GM12878 (cell line): ENCODE measurements at regions not wholly inside any gene's neighbourhood (a gene's known extent, or its start where the extent isn't known, plus 50 kb on each side); places are given as distances from the start of the nearest gene placed in this dataset.

Source experiments
- ATAC-seq: fragments of 200-7000 bp; cut with Tn5 transposase; 3 replicates; pipeline ENCODE4 v1.9.1; 2020; ENCODE audit warnings: mild to moderate bottlenecking, moderate library complexity
- BruUV-seq: library from RNA; stranded (reverse); fragments of 400-500 nt; replicated peaks from 2 replicates; lab custom pipeline; 2021; lab: Mats Ljungman, UMichigan
- CTCF ChIA-PET: fragments of 300-600 bp; sonication (Branson Sonifier 250); formaldehyde crosslinking; extraction: SDS; loops from one replicate; lab custom pipeline; 2021; ENCODE audit warnings: inconsistent platforms; lab: Yijun Ruan, JAX
- POLR2A ChIA-PET: fragments of 350-600 bp; formaldehyde crosslinking; extraction: SDS; loops from one replicate; lab custom pipeline; 2021; ENCODE audit warnings: inconsistent platforms; lab: Charles Lee
- RAD21 ChIA-PET: fragments of 300-600 bp; sonication (Branson Sonifier 250); formaldehyde crosslinking; loops from one replicate; lab custom pipeline; 2023; ENCODE audit warnings: antibody characterized with exemption; ENCODE audit not compliant: unreplicated experiment; lab: Charles Lee
- SMC1A ChIA-PET: fragments of 300-600 bp; sonication (Branson Sonifier 250); formaldehyde crosslinking; loops from one replicate; lab custom pipeline; 2023; ENCODE audit not compliant: unreplicated experiment, uncharacterized antibody; lab: Charles Lee
- DNase-seq: peaks from one replicate; pipeline ENCODE4 v3.0.0-alpha.2; 2011; ENCODE audit warnings: low read depth, low spot score
- FAIRE-seq: peaks from 3 replicates; lab custom pipeline; 2011; peaks lifted over from hg19 to GRCh38; lab: Jason Lieb, UNC
- H2AFZ ChIP-seq: 2 replicates; pipeline ENCODE4 v1.6.0; 2011; ENCODE audit warnings: low read depth, low read length, control low read depth; ENCODE audit not compliant: control insufficient read depth
- H3K27ac ChIP-seq: 2 replicates; pipeline ENCODE4 v1.5.1; 2011; ENCODE audit warnings: control low read depth; ENCODE audit not compliant: control insufficient read depth, insufficient read depth
- H3K27me3 ChIP-seq, 2 experiments: replicated peaks in 1 of 2; 2 replicates each; pipeline versions ENCODE4 v1.6.0 to v1.6.1; 2011; ENCODE audit warnings: low read length in 1 of 2; ENCODE audit not compliant: control insufficient read depth in 2 of 2, insufficient read depth in 2 of 2
- H3K36me3 ChIP-seq, 2 experiments: 2 replicates each; pipeline ENCODE4 v1.5.1; 2011; ENCODE audit warnings: low read length in 1 of 2; ENCODE audit not compliant: control insufficient read depth in 2 of 2, insufficient read depth in 2 of 2
- H3K4me1 ChIP-seq: 2 replicates; pipeline ENCODE4 v1.6.1; 2011; ENCODE audit warnings: mild to moderate bottlenecking, low read length, moderate library complexity, mixed read lengths; ENCODE audit not compliant: control insufficient read depth, insufficient read depth
- H3K4me2 ChIP-seq: 2 replicates; pipeline ENCODE4 v1.6.0; 2011; ENCODE audit warnings: control low read depth; ENCODE audit not compliant: control insufficient read depth, insufficient read depth
- H3K4me3 ChIP-seq: fragments of 200-600 bp; sonication (generic); 2 replicates; pipeline ENCODE4 v1.5.1; 2016
- H3K79me2 ChIP-seq: 2 replicates; pipeline ENCODE4 v1.6.0; 2011; ENCODE audit warnings: low read length; ENCODE audit not compliant: control insufficient read depth, insufficient read depth
- H3K9ac ChIP-seq: 2 replicates; pipeline ENCODE4 v1.8.0; 2011; ENCODE audit warnings: low read length, control low read depth, mixed read lengths; ENCODE audit not compliant: control insufficient read depth, insufficient read depth
- H3K9me3 ChIP-seq: replicated peaks from 3 replicates; pipeline ENCODE4 v1.5.1; 2011; ENCODE audit warnings: mild to moderate bottlenecking, low read length; ENCODE audit not compliant: control insufficient read depth, insufficient read depth
- H4K20me1 ChIP-seq: 2 replicates; pipeline ENCODE4 v1.6.0; 2011; ENCODE audit not compliant: control insufficient read depth, insufficient read depth
- ETV6 ChIP-seq, 2 experiments: fragments of 450-650 bp in 1 of 2; IDR thresholded peaks in 1 of 2; conservative IDR thresholded peaks in 1 of 2; 2 replicates each; pipeline ENCODE4 v1.6.1; 2014; ENCODE audit warnings: antibody characterized with exemption in 1 of 2, borderline replicate concordance in 1 of 2, low read depth in 1 of 2, mild to moderate bottlenecking in 1 of 2, moderate library complexity in 1 of 2
- NFYA ChIP-seq: IDR thresholded peaks from 2 replicates; pipeline ENCODE4 v1.6.1; 2011; ENCODE audit warnings: low read depth, mild to moderate bottlenecking, low read length, improper control_type of control experiment, borderline replicate concordance
- POLR2A ChIP-seq: IDR thresholded peaks from 2 replicates; pipeline ENCODE4 v1.6.1; 2011; ENCODE audit warnings: low read depth, mild to moderate bottlenecking, low read length
- POLR2AphosphoS5 ChIP-seq: IDR thresholded peaks from 2 replicates; pipeline ENCODE4 v1.6.1; 2011; ENCODE audit warnings: mild to moderate bottlenecking, low read length, inconsistent platforms
- TARDBP ChIP-seq: IDR thresholded peaks from 2 replicates; pipeline ENCODE4 v1.6.1; 2016; ENCODE audit warnings: borderline replicate concordance
- YBX1 ChIP-seq: fragments of 450-650 bp; IDR thresholded peaks from 2 replicates; pipeline ENCODE4 v1.6.1; 2016; ENCODE audit warnings: antibody characterized with exemption
- ZNF207 ChIP-seq: fragments of 450-650 bp; IDR thresholded peaks from 2 replicates; pipeline ENCODE4 v1.6.1; 2014; ENCODE audit warnings: antibody characterized with exemption, mild to moderate bottlenecking, borderline replicate concordance
- ZNF687 ChIP-seq: fragments of 450-650 bp; IDR thresholded peaks from 2 replicates; pipeline ENCODE4 v1.6.1; 2017; ENCODE audit warnings: mild to moderate bottlenecking, moderate library complexity
- WGBS: methylation state at CpG from one replicate; pipeline ENCODE4 v1.1.6; 2016; ENCODE audit warnings: low lambda C conversion rate; ENCODE audit not compliant: insufficient replicate concordance, insufficient coverage; ENCODE audit errors: missing lambda C conversion rate; 5-methylcytosine and 5-hydroxymethylcytosine counted together
- in situ Hi-C: fragments of 300-500 bp; cut with MboI; formaldehyde crosslinking; loops from 9 replicates; pipeline ENCODE4 v1.14.3; 2018; ENCODE audit warnings: mixed read lengths
- intact Hi-C: fragments of 100-400 bp; cut with micrococcal nuclease; formaldehyde crosslinking; loops from one replicate; pipeline ENCODE4 v1.14.2; 2022; ENCODE audit not compliant: unreplicated experiment

GRCh38 chr11:115925568-115926090 is 421.4 kb upstream of the CADM1 start:
- no peak for DNase-seq
- Histone ChIP-seq H3K36me3 (no peaks in the 10 kb centered on the region), H3K9ac (peak overlapping the region; percentile 65), H2AFZ (no peak overlapping the region), H3K27ac (peak overlapping the region; percentile 95), H3K4me2 (peak overlapping the region; percentile 28), H3K27me3 (no peaks in the 10 kb centered on the region), H3K4me1 (peaks cover 97% of the 10 kb centered on the region), H3K79me2 (no peaks in the 10 kb centered on the region; the same call in 1 of the 2 replicates), H3K4me3 (no peak overlapping the region), H4K20me1 (no peaks in the 10 kb centered on the region), H3K9me3 (no peaks in the 10 kb centered on the region)
- TF ChIP-seq ETV6 (conservative IDR thresholded peaks at IDR 0.05 in 1 of 2, IDR thresholded peaks at IDR 0.05 in 1 of 2; ENCODE audit: borderline replicate concordance in 1 of 2, low read depth in 1 of 2) (0 out of 4 replicates have a peak, but pooled peaks of 1 of the 2 experiments have one; percentile 6), POLR2AphosphoS5 (peak; percentile 64; the same call in 1 of the 2 replicates), POLR2A (0 out of 2 replicates have a peak, but pooled peaks have one; percentile 15), ZNF687 (peak; percentile 55), TARDBP (0 out of 2 replicates have a peak, but pooled peaks have one; percentile 9), YBX1 (0 out of 2 replicates have a peak, but pooled peaks have one; percentile 8), NFYA (no peak), ZNF207 (no peak)
- ChIA-PET POLR2A (interaction anchor here (0.9 to 13.8 kb wide), 8 partner anchors 9 to 151 kb away, joined by 3 to 122 read pairs (median 4); no protein-coding TSS in a partner anchor), CTCF (interaction anchor here (0.8 to 4.9 kb wide), 8 partner anchors 8 to 153 kb away, joined by 3 to 48 read pairs (median 6); no protein-coding TSS in a partner anchor), SMC1A (interaction anchor here (0.9 to 17.2 kb wide), 13 partner anchors 10 to 150 kb away, joined by 3 to 325 read pairs (median 7); no protein-coding TSS in a partner anchor), RAD21 (interaction anchor here (0.6 to 10.9 kb wide), 9 partner anchors 8 to 164 kb away, joined by 3 to 222 read pairs (median 12); no protein-coding TSS in a partner anchor)
- no peak for FAIRE-seq
- 54% methylated on average over 3 of the region's 3 CpGs for WGBS
- ATAC-seq = no peak
- intact Hi-C loops = loop anchor here (1.0 to 10.0 kb wide), 6 partner anchors 53 to 1889 kb away; partner anchors contain the start of gene CADM1
- BruUV-seq = no TSS peak
- in situ Hi-C loops = loop anchor here (5.0 kb wide), 2 partner anchors 72 to 152 kb away; no protein-coding TSS in a partner anchor
